Neural cell (in vitro differentiated cells): ENCODE measurements at regions not wholly inside any gene's neighbourhood (a gene's known extent, or its start where the extent isn't known, plus 50 kb on each side); places are given as distances from the start of the nearest gene placed in this dataset.

Experiments
- H2AFZ ChIP-seq: fragments of 200-600, 300-800 bp; sonication (generic), shearing (Covaris generic); 2 replicates; pipeline ENCODE4 v1.6.0; 2014; ENCODE audit warnings: low read depth, mild to moderate bottlenecking, antibody characterized with exemption, low read length, moderate library complexity
- H3F3A ChIP-seq: fragments of 200-600 bp; shearing (Covaris generic); 2 replicates; pipeline ENCODE4 v1.6.1; 2016; ENCODE audit warnings: mild to moderate bottlenecking, moderate library complexity, mixed read lengths, antibody characterized with exemption, low read length; ENCODE audit not compliant: insufficient read depth, poor library complexity, severe bottlenecking
- H3K27ac ChIP-seq: fragments of 200-600, 300-800 bp; sonication (generic), shearing (Covaris generic); 2 replicates; pipeline ENCODE4 v1.5.1; 2014; ENCODE audit warnings: mild to moderate bottlenecking, low read length, moderate library complexity
- H3K27me3 ChIP-seq: fragments of 300-800, 200-600 bp; sonication (generic), shearing (Covaris generic); 2 replicates; pipeline ENCODE4 v1.6.0; 2014; ENCODE audit warnings: mild to moderate bottlenecking, low read depth, low read length, moderate library complexity; ENCODE audit not compliant: insufficient read depth
- H3K36me3 ChIP-seq: fragments of 300-800, 200-600 bp; sonication (generic), shearing (Covaris generic); 2 replicates; pipeline ENCODE4 v1.5.1; 2014; ENCODE audit warnings: mild to moderate bottlenecking, antibody characterized with exemption, low read length, moderate library complexity; ENCODE audit not compliant: insufficient read depth
- H3K4me2 ChIP-seq: fragments of 300-800, 200-600 bp; sonication (generic), shearing (Covaris generic); 2 replicates; pipeline ENCODE4 v1.6.0; 2014; ENCODE audit warnings: mild to moderate bottlenecking, low read length
- H3K4me3 ChIP-seq: fragments of 300-800, 200-600 bp; sonication (generic), shearing (Covaris generic); 2 replicates; pipeline ENCODE4 v1.5.1; 2014; ENCODE audit warnings: mild to moderate bottlenecking, low read length, moderate library complexity
- H3K79me2 ChIP-seq: fragments of 200-600 bp; shearing (Covaris generic); replicated peaks from 2 replicates; pipeline ENCODE4 v1.6.0; 2014; ENCODE audit warnings: mild to moderate bottlenecking, low read length, moderate library complexity; ENCODE audit not compliant: insufficient read depth
- H3K9ac ChIP-seq: fragments of 300-800, 200-600 bp; sonication (generic), shearing (Covaris generic); 2 replicates; pipeline ENCODE4 v1.6.1; 2016; ENCODE audit warnings: mild to moderate bottlenecking, low read length, mixed read lengths
- H3K9me2 ChIP-seq: fragments of 200-600 bp; shearing (Covaris generic); 2 replicates; pipeline ENCODE4 v1.6.1; 2016; ENCODE audit warnings: mild to moderate bottlenecking, low read length, mixed read lengths; ENCODE audit not compliant: insufficient read depth
- H3K9me3 ChIP-seq: fragments of 200-600, 300-800 bp; sonication (generic), shearing (Covaris generic); 2 replicates; pipeline ENCODE4 v1.6.1; 2016; ENCODE audit warnings: mild to moderate bottlenecking, mixed run types, low read length, moderate library complexity, mixed read lengths
- H4K20me1 ChIP-seq: fragments of 200-600 bp; shearing (Covaris generic); 2 replicates; pipeline ENCODE4 v1.6.1; 2016; ENCODE audit warnings: mild to moderate bottlenecking, mixed run types; ENCODE audit not compliant: insufficient read depth
- EP300 ChIP-seq: fragments of 450-650 bp; conservative IDR thresholded peaks from 2 replicates; pipeline ENCODE4 v1.6.1; 2014; ENCODE audit warnings: antibody characterized with exemption, mild to moderate bottlenecking, moderate library complexity; ENCODE audit not compliant: poor library complexity, severe bottlenecking
- EZH2 ChIP-seq: fragments of 200-600, 300-800 bp; shearing (Covaris generic), sonication (generic); IDR thresholded peaks from 2 replicates; pipeline ENCODE4 v1.6.1; 2014; ENCODE audit warnings: antibody characterized with exemption, low read length, borderline replicate concordance, mild to moderate bottlenecking; ENCODE audit not compliant: insufficient read depth, poor library complexity, severe bottlenecking
- MXI1 ChIP-seq: fragments of 450-650 bp; conservative IDR thresholded peaks from 2 replicates; pipeline ENCODE4 v1.6.1; 2014; ENCODE audit warnings: antibody characterized with exemption, mild to moderate bottlenecking; ENCODE audit not compliant: poor library complexity, severe bottlenecking
- POLR2AphosphoS5 ChIP-seq: IDR thresholded peaks from 2 replicates; pipeline ENCODE4 v1.6.1; 2012
- RAD21 ChIP-seq: fragments of 450-650 bp; conservative IDR thresholded peaks from 2 replicates; pipeline ENCODE4 v1.6.1; 2014; ENCODE audit warnings: antibody characterized with exemption, mild to moderate bottlenecking, moderate library complexity
- SMC3 ChIP-seq: fragments of 450-650 bp; conservative IDR thresholded peaks from 2 replicates; pipeline ENCODE4 v1.6.1; 2014; ENCODE audit warnings: antibody characterized with exemption, mild to moderate bottlenecking, moderate library complexity; ENCODE audit not compliant: poor library complexity
- TAF1 ChIP-seq: IDR thresholded peaks from 2 replicates; pipeline ENCODE4 v1.6.1; 2012; ENCODE audit warnings: low read depth
- TF ChIP-seq, protein P1 (sequence below): IDR thresholded peaks from 2 replicates; pipeline ENCODE4 v1.6.1; 2012; ENCODE audit warnings: borderline replicate concordance
- TF ChIP-seq, protein P2 (sequence below): fragments of 450-650 bp; IDR thresholded peaks from 2 replicates; pipeline ENCODE4 v1.5.1; 2014; ENCODE audit warnings: antibody characterized with exemption, mild to moderate bottlenecking, moderate library complexity; ENCODE audit not compliant: poor library complexity, severe bottlenecking

DNA sequence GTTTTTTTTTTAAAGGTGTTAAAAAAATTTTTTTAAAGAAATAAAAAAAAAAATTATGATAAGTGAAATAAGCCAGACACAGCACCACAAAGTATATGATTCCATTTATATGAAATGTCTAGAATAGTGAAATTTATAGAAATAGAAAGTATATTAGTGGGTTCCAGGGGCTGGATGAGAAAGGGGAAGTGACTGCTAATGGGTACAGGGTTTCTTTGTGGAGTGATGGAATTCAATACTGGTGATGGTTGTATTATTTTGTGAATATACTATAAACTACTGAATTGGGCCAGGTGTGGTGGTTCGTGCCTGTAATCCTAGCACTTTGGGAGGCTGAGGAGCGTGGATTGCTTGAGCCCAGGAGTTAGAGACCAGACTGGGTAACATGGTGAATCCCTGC is 82.2 kb downstream of the KBTBD2 start:
- Histone ChIP-seq H3K9ac (no peak overlapping the region), H3F3A (no peaks in the 10 kb centered on the region), H3K27ac (no peak overlapping the region), H3K79me2 (no peaks in the 10 kb centered on the region), H3K9me2 (no peaks in the 10 kb centered on the region), H3K36me3 (no peaks in the 10 kb centered on the region), H4K20me1 (no peaks in the 10 kb centered on the region), H3K4me3 (no peak overlapping the region), H3K4me2 (no peak overlapping the region), H3K27me3 (no peaks in the 10 kb centered on the region), H3K9me3 (no peaks in the 10 kb centered on the region), H2AFZ (no peak overlapping the region)
- TF ChIP-seq RAD21, result no peak
- TF ChIP-seq EZH2, result no peak
- TF ChIP-seq POLR2AphosphoS5, result no peak
- no peak for TF ChIP-seq SMC3
- TF ChIP-seq, protein P1, sequence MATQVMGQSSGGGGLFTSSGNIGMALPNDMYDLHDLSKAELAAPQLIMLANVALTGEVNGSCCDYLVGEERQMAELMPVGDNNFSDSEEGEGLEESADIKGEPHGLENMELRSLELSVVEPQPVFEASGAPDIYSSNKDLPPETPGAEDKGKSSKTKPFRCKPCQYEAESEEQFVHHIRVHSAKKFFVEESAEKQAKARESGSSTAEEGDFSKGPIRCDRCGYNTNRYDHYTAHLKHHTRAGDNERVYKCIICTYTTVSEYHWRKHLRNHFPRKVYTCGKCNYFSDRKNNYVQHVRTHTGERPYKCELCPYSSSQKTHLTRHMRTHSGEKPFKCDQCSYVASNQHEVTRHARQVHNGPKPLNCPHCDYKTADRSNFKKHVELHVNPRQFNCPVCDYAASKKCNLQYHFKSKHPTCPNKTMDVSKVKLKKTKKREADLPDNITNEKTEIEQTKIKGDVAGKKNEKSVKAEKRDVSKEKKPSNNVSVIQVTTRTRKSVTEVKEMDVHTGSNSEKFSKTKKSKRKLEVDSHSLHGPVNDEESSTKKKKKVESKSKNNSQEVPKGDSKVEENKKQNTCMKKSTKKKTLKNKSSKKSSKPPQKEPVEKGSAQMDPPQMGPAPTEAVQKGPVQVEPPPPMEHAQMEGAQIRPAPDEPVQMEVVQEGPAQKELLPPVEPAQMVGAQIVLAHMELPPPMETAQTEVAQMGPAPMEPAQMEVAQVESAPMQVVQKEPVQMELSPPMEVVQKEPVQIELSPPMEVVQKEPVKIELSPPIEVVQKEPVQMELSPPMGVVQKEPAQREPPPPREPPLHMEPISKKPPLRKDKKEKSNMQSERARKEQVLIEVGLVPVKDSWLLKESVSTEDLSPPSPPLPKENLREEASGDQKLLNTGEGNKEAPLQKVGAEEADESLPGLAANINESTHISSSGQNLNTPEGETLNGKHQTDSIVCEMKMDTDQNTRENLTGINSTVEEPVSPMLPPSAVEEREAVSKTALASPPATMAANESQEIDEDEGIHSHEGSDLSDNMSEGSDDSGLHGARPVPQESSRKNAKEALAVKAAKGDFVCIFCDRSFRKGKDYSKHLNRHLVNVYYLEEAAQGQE, result no peak

DNA sequence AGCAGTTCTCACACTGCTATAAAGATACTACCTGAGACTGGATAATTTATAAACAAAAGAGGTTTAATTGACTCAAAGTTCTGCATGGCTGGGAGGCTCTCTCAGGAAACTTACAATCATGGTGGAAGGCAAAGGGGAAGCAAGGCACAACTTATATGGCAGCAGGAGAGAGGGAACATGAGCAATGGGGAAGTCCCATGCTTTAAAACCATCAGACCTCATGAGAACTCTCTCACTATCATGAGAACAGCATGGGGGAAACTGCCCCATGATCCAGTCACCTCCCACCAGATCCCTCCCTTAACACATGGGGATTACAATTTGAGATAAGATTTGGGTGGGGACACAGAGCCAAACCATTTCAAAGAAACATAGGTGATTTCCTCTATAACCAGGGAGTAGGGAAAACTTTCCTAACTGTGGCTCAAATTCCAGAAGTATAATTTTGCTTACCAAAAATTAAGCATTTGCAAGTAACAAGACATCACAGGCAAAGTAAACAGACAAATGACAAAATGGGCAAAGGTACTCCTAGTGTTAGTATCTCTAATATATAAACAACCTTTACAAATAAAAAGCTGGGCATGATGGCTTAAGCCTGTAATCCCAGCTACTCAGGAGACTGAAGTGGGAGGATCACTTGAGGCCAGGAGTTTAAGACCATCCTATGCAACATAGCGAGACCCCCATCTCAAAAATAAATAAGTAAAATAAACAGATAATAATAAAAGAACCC is 88.0 kb downstream of the KBTBD2 start:
- Histone ChIP-seq H3K27ac (no peak overlapping the region), H4K20me1 (no peaks in the 10 kb centered on the region), H3K4me2 (no peak overlapping the region), H3F3A (no peaks in the 10 kb centered on the region), H3K27me3 (no peaks in the 10 kb centered on the region), H3K36me3 (no peaks in the 10 kb centered on the region), H3K79me2 (no peaks in the 10 kb centered on the region), H2AFZ (no peak overlapping the region), H3K9ac (no peak overlapping the region), H3K4me3 (no peak overlapping the region), H3K9me3 (peaks cover 6% of the 10 kb centered on the region), H3K9me2 (no peaks in the 10 kb centered on the region)
- TF ChIP-seq, protein P2, sequence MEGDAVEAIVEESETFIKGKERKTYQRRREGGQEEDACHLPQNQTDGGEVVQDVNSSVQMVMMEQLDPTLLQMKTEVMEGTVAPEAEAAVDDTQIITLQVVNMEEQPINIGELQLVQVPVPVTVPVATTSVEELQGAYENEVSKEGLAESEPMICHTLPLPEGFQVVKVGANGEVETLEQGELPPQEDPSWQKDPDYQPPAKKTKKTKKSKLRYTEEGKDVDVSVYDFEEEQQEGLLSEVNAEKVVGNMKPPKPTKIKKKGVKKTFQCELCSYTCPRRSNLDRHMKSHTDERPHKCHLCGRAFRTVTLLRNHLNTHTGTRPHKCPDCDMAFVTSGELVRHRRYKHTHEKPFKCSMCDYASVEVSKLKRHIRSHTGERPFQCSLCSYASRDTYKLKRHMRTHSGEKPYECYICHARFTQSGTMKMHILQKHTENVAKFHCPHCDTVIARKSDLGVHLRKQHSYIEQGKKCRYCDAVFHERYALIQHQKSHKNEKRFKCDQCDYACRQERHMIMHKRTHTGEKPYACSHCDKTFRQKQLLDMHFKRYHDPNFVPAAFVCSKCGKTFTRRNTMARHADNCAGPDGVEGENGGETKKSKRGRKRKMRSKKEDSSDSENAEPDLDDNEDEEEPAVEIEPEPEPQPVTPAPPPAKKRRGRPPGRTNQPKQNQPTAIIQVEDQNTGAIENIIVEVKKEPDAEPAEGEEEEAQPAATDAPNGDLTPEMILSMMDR, result no peak
- TF ChIP-seq EZH2 (no peak), SMC3 (no peak), TAF1 (no peak), MXI1 (no peak), POLR2AphosphoS5 (no peak), EP300 (no peak), RAD21 (no peak)
- TF ChIP-seq, protein P1, result no peak
